Left hindlimb (tissue), 1 donor: ENCODE measurements at regions not wholly inside any gene's neighbourhood (a gene's known extent, or its start where the extent isn't known, plus 50 kb on each side); places are given as distances from the start of the nearest gene placed in this dataset.
"Not testable (repeated sequence)": the region's sequence is repeated elsewhere in the genome, so short reads cannot be mapped to it uniquely, and the experiment has no call there.

ENCODE experiments used
- DNase-seq: peaks from one replicate; pipeline ENCODE4 v3.0.0-alpha.2; 2018

DNA sequence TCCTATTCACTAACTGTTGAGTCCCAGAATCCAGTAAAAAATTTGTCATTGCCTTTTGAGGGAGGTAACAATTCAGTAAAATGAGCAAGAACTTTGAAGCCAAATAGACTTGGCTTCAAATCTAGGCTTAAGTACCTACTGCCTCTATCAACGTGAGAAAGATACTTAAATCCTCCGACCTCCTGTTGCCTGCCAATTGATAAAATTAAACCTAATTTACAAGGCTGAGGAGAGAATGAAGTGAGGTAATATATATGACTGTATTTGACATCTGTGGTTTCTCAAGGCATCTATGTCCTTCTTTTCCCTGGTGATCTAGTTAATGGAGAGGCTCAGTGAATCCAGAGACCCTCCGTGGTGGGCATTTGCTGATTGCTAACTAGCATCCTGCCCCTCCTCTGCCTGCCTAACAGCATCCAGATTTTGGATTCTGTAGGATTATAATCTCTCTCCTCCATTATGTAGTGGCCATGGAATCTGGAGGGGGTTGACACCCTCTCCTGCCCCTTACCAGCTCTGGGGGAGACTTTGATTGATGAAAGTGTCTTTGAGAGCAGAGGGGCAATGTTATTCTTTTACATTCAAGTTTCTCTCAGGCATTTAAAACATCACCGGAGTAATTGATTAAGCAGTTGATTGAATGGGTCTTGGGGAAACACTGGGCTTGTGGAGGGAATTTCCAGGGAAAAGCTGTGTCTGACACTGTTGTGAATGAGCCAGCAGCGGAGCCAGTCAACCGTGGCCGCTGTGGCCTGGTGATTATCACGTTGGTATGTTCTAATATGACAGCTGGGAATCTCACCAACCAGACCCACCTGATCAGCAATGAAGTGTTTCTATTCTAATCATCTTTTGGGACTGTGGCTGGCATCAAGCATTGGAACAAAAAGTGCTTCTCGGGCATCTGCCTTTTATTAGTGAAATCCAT lies 140.7 kb upstream of the FAM78B start:
- DNase-seq: no peak

DNA sequence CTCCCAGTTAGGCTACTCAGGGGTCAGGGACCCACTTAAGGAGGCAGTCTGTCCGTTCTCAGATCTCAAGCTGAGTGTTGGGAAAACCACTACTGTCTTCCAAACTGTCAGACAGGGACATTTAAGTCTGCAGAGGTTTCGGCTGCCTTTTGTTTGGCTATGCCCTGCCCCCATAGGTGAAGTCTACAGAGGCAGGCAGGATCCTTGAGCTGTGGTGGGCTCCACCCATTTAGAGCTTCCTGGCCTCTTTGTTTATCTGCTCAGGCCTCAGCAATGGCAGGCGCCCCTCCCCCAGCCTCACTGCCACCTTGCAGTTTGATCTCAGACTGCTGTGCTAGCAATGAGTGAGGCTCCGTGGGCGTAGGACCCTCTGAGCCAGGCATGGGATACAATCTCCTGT lies 149.5 kb upstream of the FAM78B start:
- DNase-seq: not testable (repeated sequence)

DNA sequence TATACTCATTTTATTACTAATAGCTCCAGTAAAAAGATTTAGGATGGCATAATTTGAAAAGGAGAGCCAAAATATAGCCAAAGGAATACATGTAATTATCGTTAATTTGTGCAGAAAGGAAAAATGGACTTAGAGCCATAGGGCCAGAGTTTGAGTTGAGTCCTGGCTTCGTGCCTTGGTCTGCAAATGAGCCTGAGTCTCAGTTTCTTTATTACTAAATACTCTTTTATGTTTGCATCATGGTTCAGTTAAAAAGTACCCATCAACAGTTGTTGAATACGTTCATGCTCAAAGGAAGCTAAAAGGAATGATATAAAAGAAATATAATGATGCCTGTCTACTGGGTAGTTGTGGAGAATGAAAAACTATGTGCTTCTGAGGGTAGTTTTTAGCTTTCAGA lies 155.7 kb upstream of the FAM78B start:
- no peak for DNase-seq

DNA sequence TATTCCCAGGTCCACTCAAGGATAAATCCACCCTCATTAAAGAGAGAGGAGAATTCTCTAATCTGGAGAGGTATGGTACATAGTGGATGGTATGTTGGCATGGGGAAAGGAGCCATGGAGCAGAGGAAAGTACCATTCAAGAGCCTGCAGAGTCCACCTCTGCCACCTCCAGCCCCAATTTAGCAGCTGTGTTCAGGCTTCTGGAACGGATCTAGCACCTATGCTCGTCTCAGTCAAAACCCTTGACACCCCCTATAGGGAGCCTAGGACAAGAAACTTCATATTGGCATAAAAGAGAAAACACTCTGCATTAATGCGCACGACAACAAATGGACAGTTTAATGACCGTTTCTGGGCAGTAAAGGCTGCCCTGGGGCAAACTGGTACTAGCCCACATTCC lies 161.1 kb upstream of the FAM78B start:
- DNase-seq: no peak

DNA sequence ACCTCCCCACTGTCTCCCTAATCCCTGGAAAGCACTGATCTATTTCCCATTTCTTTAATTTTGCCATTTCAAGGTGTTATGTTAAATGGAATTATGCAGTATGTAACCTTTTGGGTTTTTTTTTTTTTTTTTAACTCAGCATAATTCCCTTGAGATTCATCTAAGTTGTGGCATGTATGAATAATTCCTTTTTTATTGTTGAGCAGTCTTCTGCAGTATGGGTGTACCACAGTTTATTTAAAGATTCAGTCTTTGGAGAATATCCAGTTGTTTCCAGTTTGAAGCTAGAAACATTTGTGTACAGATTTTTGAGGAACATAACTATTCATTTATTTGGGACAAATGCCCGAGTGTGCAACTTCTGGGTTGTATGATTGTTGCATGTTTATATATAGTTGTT lies 162.2 kb upstream of the FAM78B start:
- DNase-seq: no peak

DNA sequence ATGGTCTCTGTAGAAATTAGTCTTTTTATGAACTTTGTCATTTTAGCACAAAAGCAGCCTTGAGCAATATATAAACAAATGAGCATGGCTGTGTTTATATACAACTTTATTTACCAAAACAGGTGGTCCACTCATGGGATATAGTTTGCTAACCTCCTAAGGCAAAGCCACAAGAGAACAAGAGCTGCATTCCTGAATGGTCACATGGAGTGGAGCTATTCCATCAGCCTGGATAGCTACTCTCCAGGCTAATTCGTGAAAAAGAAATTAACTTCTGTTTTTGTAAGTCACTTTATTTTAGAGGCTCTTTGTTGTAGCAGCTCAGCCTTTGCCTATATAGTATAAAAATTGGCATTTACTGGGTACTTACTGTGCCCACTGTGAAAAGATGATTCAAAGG lies 163.3 kb upstream of the FAM78B start:
- DNase-seq: no peak

DNA sequence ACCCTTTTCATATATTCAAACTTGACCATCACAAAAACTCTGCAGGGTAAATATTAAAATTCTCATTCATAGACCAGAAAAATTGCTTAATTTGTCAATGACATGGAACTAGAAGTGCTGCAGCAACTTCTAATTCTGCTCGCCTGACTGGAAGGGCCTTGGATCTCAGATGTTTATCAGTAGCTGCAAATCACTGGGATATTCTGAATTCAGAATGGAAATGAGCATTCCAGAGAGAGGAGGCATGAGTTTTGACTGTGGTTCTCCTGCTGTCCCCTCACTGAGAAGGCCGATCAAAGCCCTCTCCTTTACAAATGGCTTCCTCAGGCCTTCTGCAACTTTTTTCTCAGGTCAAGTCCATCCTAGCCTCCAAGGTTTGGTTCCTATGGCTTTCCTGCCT lies 171.3 kb upstream of the FAM78B start:
- no peak for DNase-seq

DNA sequence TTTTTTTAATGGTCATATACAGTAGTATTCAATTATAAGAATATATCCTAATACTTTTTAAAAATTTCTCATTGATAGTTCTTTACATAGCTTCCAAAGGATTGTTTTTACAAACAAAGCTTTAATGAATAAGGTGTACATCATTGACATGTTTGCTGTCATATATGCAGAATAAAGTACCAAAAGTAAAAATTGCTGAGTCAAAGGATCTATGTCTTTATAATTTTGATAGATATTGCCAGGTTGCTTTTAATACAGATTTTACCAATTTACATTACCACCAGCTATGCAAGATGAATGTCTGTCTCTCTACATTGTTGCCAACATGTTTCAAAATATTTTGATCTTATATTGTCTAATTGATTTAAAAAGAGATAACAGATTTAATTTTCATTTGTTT lies 173.9 kb upstream of the FAM78B start:
- no peak for DNase-seq

DNA sequence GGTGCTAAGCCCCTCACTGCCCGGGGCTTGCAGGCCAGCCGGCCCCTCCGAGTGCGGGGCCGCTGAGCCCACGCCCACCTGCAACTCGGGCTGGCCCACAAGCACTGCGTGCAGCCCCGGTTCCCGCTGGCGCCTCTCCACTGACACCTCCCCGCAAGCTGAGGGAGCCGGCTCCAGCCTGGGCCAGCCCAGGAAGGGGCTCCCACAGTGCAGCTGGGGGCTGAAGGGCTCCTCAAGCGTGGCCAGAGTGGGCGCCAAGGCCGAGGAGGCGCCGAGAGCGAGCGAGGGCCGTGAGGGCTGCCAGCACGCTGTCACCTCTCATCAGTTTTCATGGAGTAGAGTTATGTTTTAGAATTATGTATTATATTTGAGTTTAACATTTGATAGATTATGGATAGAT lies 176.5 kb upstream of the FAM78B start:
- no peak for DNase-seq

DNA sequence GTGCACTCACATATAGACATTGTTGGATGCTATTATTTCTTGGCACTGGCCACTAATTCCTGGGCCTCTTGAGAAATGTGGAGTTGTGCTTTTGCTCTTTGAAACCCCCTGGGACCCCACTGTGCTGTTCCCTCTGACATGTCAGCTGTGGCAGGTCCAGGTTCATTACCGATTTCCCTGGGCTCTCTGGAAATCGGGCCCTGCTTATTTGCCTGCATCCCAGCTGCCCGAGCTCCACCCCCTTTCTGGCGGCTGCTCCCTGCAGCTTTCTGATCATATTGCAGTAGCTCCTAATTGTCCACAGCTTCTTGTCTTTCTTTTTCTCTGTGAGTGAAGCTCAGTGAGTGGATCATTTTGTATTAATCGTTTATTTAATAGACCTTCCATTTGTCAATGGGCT lies 183.7 kb upstream of the FAM78B start:
- no peak for DNase-seq

DNA sequence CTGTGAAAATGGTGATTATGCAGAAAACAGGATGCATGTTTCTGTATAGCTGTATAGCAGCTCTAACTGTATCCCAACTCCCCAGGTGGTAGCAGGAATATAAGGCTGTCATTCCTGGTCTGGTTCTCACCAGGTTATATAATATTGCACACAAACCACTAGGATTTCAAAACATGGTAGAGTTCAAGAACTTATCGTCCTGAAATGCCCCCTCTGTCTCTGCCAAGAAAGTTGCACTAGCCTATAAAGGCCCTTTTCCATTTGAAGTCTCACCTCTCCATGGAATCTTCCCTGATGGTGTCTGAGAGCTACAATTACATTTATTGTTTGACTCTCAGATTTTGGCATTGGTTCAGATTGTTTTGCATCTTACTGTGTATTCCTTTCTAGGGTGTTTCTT lies 184.9 kb upstream of the FAM78B start:
- DNase-seq: no peak

DNA sequence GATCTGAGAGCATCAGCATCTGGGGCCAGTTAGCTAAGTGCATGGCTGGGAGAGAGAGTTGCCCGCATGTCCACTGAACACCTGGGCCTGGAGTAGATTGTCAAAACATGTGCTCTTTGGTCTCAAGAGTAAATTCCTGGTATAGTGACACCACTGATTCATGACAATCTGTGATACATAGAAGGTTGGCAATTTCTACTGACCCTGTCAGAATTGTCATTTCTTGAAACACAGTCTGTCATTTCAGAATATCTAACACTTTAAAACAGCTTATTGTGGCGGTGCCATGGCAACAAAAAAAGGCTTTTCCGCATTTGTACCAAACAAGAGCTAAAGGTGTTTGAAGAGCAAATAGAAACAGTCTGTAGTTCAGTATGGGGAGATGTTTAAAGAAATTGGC lies 186.4 kb upstream of the FAM78B start:
- DNase-seq: no peak

DNA sequence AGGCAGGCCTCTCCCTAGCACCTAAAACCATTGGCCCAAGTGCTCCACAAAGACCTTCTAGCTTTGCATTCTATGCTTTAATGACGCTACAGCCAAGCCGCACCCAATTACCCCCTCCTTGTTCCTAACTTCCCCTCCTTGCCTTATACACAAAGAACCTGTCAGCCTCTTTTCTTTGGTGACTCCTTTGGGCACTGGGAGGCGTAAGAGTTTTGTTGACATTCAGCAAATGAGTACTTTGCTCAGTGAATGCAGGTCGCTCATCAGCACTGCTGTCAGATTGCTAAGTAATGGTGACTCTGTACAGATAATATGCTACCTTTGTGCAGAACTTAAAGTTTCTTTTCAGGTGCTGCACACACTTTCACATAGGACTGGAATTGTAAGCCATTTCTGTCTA lies 187.6 kb upstream of the FAM78B start:
- DNase-seq: no peak

DNA sequence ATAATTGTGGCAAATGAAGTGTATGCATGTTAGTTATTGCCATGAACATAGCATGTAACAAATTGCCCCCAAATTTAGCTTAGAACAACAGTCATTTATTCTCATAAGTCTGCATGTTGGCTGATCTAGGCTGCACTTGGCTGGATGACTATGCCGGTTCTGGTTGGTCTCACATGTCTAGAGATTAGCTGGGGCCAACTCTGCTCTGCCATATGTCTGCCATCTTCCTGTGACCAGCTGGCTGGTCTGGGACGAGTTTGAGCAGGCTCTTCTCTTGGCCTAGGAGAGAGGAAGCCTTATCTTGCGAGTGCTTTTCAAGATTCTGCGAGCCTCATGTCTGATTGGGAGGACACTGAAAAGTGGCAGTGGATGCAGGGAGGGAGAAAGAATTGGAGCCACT lies 198.3 kb upstream of the FAM78B start:
- no peak for DNase-seq

DNA sequence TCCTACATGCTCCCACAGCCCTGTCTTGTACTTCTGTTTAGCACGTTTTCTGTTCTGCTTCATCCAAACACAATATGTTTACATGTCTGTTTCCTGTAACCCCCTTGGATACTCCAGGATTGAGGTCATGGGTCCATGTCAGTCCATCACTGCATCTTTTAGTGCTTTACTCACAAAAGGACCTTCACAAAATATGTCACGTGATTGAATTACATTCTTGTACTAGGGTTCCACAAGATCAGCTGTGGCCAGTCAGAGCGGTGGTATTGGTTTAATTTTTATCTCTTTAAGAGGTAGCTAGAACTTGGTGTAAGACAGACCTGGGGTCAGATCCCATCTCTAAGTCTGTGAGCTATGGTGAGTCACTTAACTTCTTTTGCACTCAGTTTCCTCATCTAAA lies 201.2 kb upstream of the FAM78B start:
- no peak for DNase-seq

DNA sequence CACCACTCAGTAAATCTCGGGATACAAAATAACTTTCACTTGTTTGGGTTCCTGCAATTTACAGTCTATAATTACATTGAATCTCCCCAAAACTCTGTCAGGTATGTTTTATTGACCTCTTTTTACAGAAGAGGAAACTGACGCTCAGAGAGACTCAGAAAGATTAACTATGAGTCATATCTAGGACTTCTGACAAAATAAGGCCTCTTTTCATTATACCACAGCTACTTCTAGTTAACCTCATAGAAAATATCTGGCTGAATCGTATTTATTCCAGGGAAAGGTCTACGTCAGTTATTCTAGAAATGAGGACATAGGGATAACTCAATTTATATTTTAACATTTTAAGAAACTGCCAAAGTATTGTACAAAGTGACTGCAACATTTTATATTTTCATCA lies 211.1 kb upstream of the FAM78B start:
- DNase-seq: no peak

DNA sequence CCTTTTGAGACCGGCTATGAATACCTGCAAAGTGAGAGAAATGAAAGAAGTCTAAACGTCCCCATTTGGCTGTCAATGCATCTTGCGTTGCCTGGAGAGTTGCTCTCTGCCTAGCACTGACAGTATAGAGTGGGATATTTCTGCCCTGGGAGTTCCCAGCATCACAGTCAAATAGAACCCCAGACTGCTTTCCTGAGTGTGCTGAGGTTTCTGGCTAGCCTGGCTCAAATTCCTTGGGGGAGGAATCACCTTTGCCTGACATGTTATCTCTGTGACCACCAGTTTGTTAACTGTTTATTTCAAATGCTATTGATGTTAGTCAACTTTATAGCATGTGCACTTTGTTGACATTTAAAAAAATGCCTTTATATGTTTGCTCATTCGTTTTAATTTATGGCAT lies 212.0 kb upstream of the FAM78B start:
- DNase-seq: no peak

DNA sequence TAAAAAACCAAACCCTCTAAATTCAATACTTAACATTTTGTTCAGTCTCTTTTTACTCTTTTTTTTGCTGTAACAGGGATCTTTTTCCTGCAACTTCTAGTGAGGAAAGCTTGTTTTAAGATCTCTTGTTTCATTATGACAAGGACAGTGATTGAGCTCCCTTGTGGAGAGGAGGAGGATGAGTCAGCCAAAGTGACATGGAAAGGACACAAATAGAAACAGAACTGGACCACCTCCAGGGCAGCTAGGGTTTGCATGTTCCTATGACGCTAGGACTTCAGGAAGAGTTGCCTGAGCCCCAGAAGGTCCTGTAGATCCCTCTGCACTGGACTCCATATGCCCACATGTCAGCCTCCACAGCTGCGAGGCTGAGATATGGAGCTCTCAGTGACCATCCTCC lies 212.6 kb upstream of the FAM78B start:
- DNase-seq: no peak

DNA sequence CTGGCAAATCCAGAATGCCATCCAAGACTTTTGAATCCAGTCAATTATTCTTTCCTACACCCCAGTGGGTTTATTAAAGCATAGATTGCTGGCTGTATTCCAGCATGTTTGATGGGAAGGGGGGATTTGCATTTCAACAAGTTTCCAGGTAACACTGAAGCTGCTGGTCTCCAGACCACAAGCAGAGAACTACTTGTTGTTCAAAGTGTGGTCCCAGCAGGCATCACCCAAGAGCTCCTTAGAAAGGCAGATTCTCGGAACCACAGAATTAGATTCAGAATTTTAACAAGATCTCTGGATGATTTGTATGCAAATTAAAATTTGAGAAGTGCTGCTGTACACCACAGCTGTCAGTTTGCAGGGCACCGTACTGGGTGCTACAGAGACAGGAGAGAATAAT lies 216.3 kb upstream of the FAM78B start:
- DNase-seq: no peak

DNA sequence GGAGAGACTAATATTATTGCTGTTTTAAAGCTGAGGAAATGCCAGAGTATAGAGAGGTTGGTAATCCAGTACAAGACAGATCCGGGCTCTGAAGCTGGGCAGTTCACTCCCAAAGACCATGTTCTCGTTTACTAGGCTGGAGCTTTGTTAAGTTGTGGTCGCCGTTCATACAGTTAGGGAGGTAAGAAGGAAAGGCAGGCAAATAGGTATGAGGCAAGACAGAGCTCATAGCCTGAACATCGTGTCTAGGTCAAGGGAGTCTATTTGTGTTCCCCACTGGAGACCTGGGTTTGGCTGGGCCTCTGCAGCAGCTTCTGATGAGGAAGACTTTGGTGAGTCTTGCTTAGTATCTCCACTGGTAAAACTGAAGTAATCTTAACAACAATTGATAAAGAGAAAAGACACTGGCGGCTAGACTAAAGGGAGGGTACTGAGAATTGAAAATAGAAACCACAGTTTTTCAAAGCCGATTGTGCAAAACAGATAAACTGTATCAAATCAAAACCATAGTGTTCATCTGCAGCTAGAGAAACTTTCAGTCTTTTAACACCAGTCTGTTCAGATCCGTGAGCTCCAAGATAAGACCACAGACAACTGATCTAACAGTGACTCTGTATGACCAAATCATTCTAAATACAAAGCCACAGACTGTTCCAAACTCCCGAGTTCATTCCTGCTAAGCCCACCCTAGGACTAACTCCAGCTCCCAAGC lies 217.0 kb upstream of the FAM78B start:
- DNase-seq: no peak

DNA sequence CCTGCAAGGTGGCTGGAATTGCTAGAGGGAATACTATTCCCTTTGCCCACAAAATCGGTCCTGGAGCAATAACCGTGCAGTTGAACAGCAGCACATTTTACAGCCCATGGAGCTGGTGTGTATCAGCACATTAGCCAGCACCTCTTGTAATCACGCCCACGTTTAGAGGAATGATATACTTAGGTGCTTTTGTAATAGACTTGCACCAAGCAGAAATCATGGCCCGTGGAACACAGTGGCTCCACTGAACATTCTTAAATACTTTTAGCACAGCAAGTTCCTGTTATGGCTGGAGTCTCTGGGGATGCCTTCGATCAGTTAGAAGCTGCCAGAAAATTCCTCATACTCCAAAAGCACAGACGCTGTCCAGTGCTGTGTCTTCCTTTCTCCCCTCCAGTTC lies 218.1 kb upstream of the FAM78B start:
- no peak for DNase-seq

DNA sequence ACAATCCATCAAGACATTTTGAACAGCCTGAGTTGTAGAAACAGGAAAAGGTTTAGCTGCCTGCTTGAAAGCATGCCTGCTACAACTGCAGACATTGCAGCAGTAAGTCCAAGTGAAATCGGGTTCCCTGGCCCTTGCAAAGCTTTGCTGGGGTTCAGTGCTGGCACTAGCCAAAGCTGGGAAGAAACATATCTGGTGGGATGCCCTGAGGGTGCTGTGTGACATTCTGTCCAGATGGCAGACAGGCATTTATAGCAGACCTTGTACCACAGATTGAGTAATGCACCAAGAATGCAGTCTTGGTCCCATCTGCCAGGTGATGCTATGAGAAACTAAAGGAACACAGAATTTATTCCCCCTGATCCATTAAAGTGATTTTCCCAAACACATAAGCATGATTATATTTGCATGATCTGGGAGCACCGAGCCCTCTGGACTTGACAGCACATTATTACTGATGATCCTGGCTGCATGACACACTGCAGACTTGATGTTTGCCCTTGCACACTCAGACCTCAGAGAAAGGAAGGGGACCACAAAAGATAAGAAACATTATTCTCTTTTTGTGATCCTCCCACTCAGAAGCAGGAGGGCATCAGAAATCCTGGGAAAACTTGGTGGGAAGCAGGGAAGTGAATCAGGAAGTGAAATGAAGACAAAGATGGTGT lies 223.7 kb upstream of the FAM78B start:
- DNase-seq: no peak

DNA sequence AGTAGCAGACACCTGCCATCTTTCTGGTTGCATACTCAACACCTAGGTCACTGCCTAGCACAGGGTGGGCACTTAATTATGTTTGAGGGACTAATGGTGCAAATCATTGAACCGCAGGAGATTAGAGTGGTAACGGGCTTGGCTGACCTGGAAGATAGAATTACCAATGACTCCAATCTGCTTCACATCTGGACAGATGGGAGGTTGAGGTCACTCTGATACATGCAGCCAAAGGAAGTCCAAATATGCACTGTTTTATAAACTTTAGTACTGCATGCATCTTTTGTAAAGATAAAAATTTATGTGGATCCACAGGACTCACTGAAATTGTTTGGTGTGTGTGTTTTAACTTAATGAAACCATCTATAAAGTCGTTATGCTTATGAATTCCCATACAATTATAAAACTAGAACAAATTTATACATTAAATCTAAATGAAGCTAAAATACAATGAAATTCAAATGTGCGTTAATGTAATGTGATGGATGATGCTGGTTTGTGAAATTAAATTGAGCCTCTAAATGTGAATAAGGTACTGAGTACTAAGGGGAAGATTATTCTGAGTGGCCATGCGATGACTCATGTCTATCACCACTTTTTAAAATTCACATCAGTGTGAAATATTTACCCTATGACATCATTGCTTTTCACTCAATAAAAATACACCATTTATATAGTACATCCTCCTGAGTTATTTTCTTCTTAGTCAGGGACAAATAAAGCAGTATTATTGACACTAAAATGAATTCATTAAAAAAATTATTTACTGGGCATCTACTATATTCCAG lies 224.7 kb upstream of the FAM78B start:
- DNase-seq: no peak
